MM.1S (cell line): ENCODE measurements at regions not wholly inside any gene's neighbourhood (a gene's known extent, or its start where the extent isn't known, plus 50 kb on each side); places are given as distances from the start of the nearest gene placed in this dataset.

Experiments used
- CTCF ChIP-seq: fragments of 300-600 bp; sonication (generic); IDR thresholded peaks from 2 replicates; pipeline ENCODE4 v1.5.1; 2016; ENCODE audit warnings: antibody characterized with exemption, low read length, mixed read lengths
- EZH2 ChIP-seq: fragments of 300-600 bp; sonication (generic); optimal IDR thresholded peaks from 2 replicates; pipeline ENCODE3; 2017; ENCODE audit warnings: low read depth, mild to moderate bottlenecking, antibody characterized with exemption, low read length, mixed read lengths
- EZH2phosphoT487 ChIP-seq: fragments of 300-600 bp; sonication (generic); IDR thresholded peaks from 2 replicates; pipeline ENCODE4 v1.6.1; 2018; ENCODE audit warnings: antibody characterized with exemption, low read length

- TF ChIP-seq EZH2, result no peak
- TF ChIP-seq CTCF, result no peak
- no peak for TF ChIP-seq EZH2phosphoT487
Observed at GRCh38 chr14:105838107-105838506, 311.7 kb downstream of the TMEM121 start.
